VCaP (cell line): ENCODE measurements at regions not wholly inside any gene's neighbourhood (a gene's known extent, or its start where the extent isn't known, plus 50 kb on each side); places are given as distances from the start of the nearest gene placed in this dataset.

Experiments used
- H3K27ac ChIP-seq: fragments of 450-650 bp; 2 replicates; pipeline ENCODE4 v1.5.1; 2017
- CTCF ChIP-seq: fragments of 450-650 bp; conservative IDR thresholded peaks from 2 replicates; pipeline ENCODE4 v1.5.1; 2017; ENCODE audit warnings: mild to moderate bottlenecking, moderate library complexity

GRCh38 chrX:13142891-13143290 lies 98.5 kb upstream of the FAM9C start:
- TF ChIP-seq CTCF = no peak
- H3K27ac ChIP-seq = no peak overlapping the region

- no peak for TF ChIP-seq CTCF
- no peak overlapping the region for H3K27ac ChIP-seq
Measured at GRCh38 chrX:13140007-13140406, 95.6 kb upstream of the FAM9C start.

GRCh38 chrX:13131396-13132137 lies 87.1 kb upstream of the FAM9C start:
- no peak overlapping the region for H3K27ac ChIP-seq

GRCh38 chrX:13130816-13131215 lies 86.4 kb upstream of the FAM9C start:
- TF ChIP-seq CTCF = no peak
- no peak overlapping the region for H3K27ac ChIP-seq

More at GRCh38 chrX:13131396-13132137, 87.1 kb upstream of the FAM9C start:
- TF ChIP-seq CTCF = no peak

GRCh38 chrX:13128104-13128503 lies 83.7 kb upstream of the FAM9C start:
- H3K27ac ChIP-seq = no peak overlapping the region
- TF ChIP-seq CTCF = no peak

GRCh38 chrX:13126775-13127174 lies 82.4 kb upstream of the FAM9C start:
- no peak for TF ChIP-seq CTCF
- no peak overlapping the region for H3K27ac ChIP-seq

- no peak for TF ChIP-seq CTCF
- H3K27ac ChIP-seq = peak overlapping the region; percentile 67; the same call in 1 of the 2 replicates
Measured at GRCh38 chrX:13125188-13125587, 80.8 kb upstream of the FAM9C start.
